ENCODE measurements at regions not wholly inside any gene's neighbourhood (a gene's known extent, or its start where the extent isn't known, plus 50 kb on each side); places are given as distances from the start of the nearest gene placed in this dataset.
"Not testable (repeated sequence)": the region's sequence is repeated elsewhere in the genome, so short reads cannot be mapped to it uniquely, and the experiment has no call there.

- DNase-seq: no peak
- Histone ChIP-seq H3K36me3 (no peaks in the 10 kb centered on the region), H3K27me3 (replicated peaks in 1 of 7) (peaks cover 0 to 31% (median 7%) of the 10 kb centered on the region in 7 donors), H3K4me1 (peaks cover 0 to 11% (median 0%) of the 10 kb centered on the region in 6 donors), H3K9me3 (peaks cover 0 to 3% (median 0%) of the 10 kb centered on the region in 8 donors), H3K27ac (no peak overlapping the region), H3K4me3 (no peak overlapping the region)
- WGBS, 5 donors: 88 to 95% (median 92%) methylated on average over 4 of the region's 4 CpGs
- intact Hi-C loops (cut with DNase I; ENCODE audit: low total_unique reads): no loop called here
- TF ChIP-seq POLR2AphosphoS5 (IDR thresholded peaks at IDR 0.05) (no peak), CTCF (IDR thresholded peaks at IDR 0.05 in 8 of 11, conservative IDR thresholded peaks at IDR 0.05 in 3 of 11) (no peak), POLR2A (IDR thresholded peaks at IDR 0.05) (no peak)
These were observed 175.5 kb downstream of the OR2B2 start for GRCh38 chr6:27736686-27737085.

GRCh38 chr6:27728442-27728841 is 183.8 kb downstream of the OR2B2 start:
- Histone ChIP-seq H3K36me3 (no peaks in the 10 kb centered on the region), H3K9me3 (no peaks in the 10 kb centered on the region), H3K27me3 (replicated peaks in 1 of 7) (peaks cover 0 to 60% (median 0%) of the 10 kb centered on the region in 7 donors), H3K4me1 (no peaks in the 10 kb centered on the region), H3K27ac (no peak overlapping the region), H3K4me3 (no peak overlapping the region)
- intact Hi-C loops (cut with DNase I; ENCODE audit: low total_unique reads): no loop called here
- no peak for TF ChIP-seq CTCF (IDR thresholded peaks at IDR 0.05 in 8 of 11, conservative IDR thresholded peaks at IDR 0.05 in 3 of 11)
- DNase-seq: no peak
- WGBS, 5 donors: 79 to 86% (median 82%) methylated on average over 16 of the region's 16 CpGs

GRCh38 chr6:27726619-27727023 is 185.6 kb downstream of the OR2B2 start:
- intact Hi-C loops (cut with DNase I; ENCODE audit: low total_unique reads): no loop called here
- Histone ChIP-seq H3K4me3 (no peak overlapping the region), H3K4me1 (no peaks in the 10 kb centered on the region), H3K36me3 (no peaks in the 10 kb centered on the region), H3K27ac (no peak overlapping the region), H3K27me3 (replicated peaks in 1 of 7) (peaks cover 0 to 65% (median 0%) of the 10 kb centered on the region in 7 donors), H3K9me3 (no peaks in the 10 kb centered on the region)
- 57 to 70% (median 63%) methylated on average over 10 of the region's 10 CpGs for WGBS, 5 donors
- no peak for DNase-seq
- TF ChIP-seq CTCF (IDR thresholded peaks at IDR 0.05 in 8 of 11, conservative IDR thresholded peaks at IDR 0.05 in 3 of 11) (no peak), POLR2A (IDR thresholded peaks at IDR 0.05) (no peak), POLR2AphosphoS5 (IDR thresholded peaks at IDR 0.05) (no peak)

GRCh38 chr6:27720607-27721580 is 191.3 kb downstream of the OR2B2 start:
- Histone ChIP-seq H3K9me3 (no peaks in the 10 kb centered on the region), H3K4me1 (no peaks in the 10 kb centered on the region), H3K36me3 (no peaks in the 10 kb centered on the region), H3K27me3 (replicated peaks in 1 of 7) (peaks cover 0 to 61% (median 14%) of the 10 kb centered on the region in 7 donors), H3K27ac (no peak overlapping the region), H3K4me3 (no peak overlapping the region)
- 40 to 59% (median 44%) methylated on average over 19 of the region's 19 CpGs for WGBS, 5 donors
- intact Hi-C loops (cut with DNase I; ENCODE audit: low total_unique reads): no loop called here
- TF ChIP-seq CTCF (IDR thresholded peaks at IDR 0.05 in 8 of 11, conservative IDR thresholded peaks at IDR 0.05 in 3 of 11): no peak
- TF ChIP-seq POLR2AphosphoS5 (IDR thresholded peaks at IDR 0.05): no peak
- TF ChIP-seq POLR2A (IDR thresholded peaks at IDR 0.05): no peak
- DNase-seq: no peak

GRCh38 chr6:27719039-27719438 is 193.2 kb downstream of the OR2B2 start:
- H3K27ac ChIP-seq; H3K4me1 ChIP-seq; DNase-seq; intact Hi-C loops (cut with DNase I; ENCODE audit: low total_unique reads); H3K4me3 ChIP-seq; H3K9me3 ChIP-seq; H3K36me3 ChIP-seq: not testable (repeated sequence)
- peaks cover 0 to 49% (median 14%) of the 10 kb centered on the region in 7 donors for H3K27me3 ChIP-seq (replicated peaks in 1 of 7)
- 48 to 70% (median 55%) methylated on average over 8 of the region's 8 CpGs for WGBS, 5 donors
